Brain microvascular endothelial cell (primary cell): ENCODE measurements at regions not wholly inside any gene's neighbourhood (a gene's known extent, or its start where the extent isn't known, plus 50 kb on each side); places are given as distances from the start of the nearest gene placed in this dataset.

ENCODE experiments used
- DNase-seq: peaks from one replicate; pipeline ENCODE4 v3.0.0-alpha.2; 2020
- H3K27ac ChIP-seq: fragments of 250-450 bp; sonication (Bioruptor Pico); 2 replicates; pipeline ENCODE4 v1.5.1; 2020; ENCODE audit warnings: mild to moderate bottlenecking, moderate library complexity
- H3K27me3 ChIP-seq: fragments of 250-450 bp; sonication (Bioruptor Pico); replicated peaks from 2 replicates; pipeline ENCODE4 v1.5.1; 2020; ENCODE audit warnings: mild to moderate bottlenecking
- H3K36me3 ChIP-seq: fragments of 250-450 bp; sonication (Bioruptor Pico); replicated peaks from 2 replicates; pipeline ENCODE4 v1.5.1; 2020; ENCODE audit warnings: mild to moderate bottlenecking
- H3K4me3 ChIP-seq: 2 replicates; pipeline ENCODE4 v1.5.1; 2011; ENCODE audit warnings: low read depth, mild to moderate bottlenecking, control low read depth, low read length, moderate library complexity
- CTCF ChIP-seq: IDR thresholded peaks from 2 replicates; pipeline ENCODE4 v1.5.1; 2011; ENCODE audit warnings: low read depth, mild to moderate bottlenecking, moderate library complexity, low read length, control low read depth, inconsistent platforms; ENCODE audit errors: missing control alignments
- in situ Hi-C: cut with HindIII; loops from 2 replicates; pipeline ENCODE4 v1.10.0; 2017; ENCODE audit warnings: low sequenced_read_pairs, low pct_ligation_motif_present

- no peak for TF ChIP-seq CTCF
- Histone ChIP-seq H3K36me3 (no peaks in the 10 kb centered on the region), H3K4me3 (no peak overlapping the region), H3K27ac (no peak overlapping the region), H3K27me3 (no peaks in the 10 kb centered on the region)
- in situ Hi-C loops, result no loop called here
- peak; percentile 25 for DNase-seq
Measured at GRCh38 chr3:124401843-124402242, 328.4 kb upstream of the UMPS start.

GRCh38 chr3:124402791-124403190, 327.5 kb upstream of the UMPS start:
- DNase-seq, result no peak
- no peaks in the 10 kb centered on the region for H3K27me3 ChIP-seq
- in situ Hi-C loops, result no loop called here
- no peak overlapping the region for H3K4me3 ChIP-seq
- no peak overlapping the region for H3K27ac ChIP-seq
- no peak for TF ChIP-seq CTCF
- H3K36me3 ChIP-seq, result no peaks in the 10 kb centered on the region

- in situ Hi-C loops, result no loop called here
- H3K4me3 ChIP-seq, result no peak overlapping the region
- TF ChIP-seq CTCF, result no peak
- no peak overlapping the region for H3K27ac ChIP-seq
- no peak for DNase-seq
- no peaks in the 10 kb centered on the region for H3K36me3 ChIP-seq
- no peaks in the 10 kb centered on the region for H3K27me3 ChIP-seq
Measured at GRCh38 chr3:124404621-124405020, 325.6 kb upstream of the UMPS start.

GRCh38 chr3:124407260-124407659, 323.0 kb upstream of the UMPS start:
- H3K27ac ChIP-seq, result no peak overlapping the region
- no peaks in the 10 kb centered on the region for H3K36me3 ChIP-seq
- DNase-seq, result peak; percentile 44
- no peaks in the 10 kb centered on the region for H3K27me3 ChIP-seq
- no peak overlapping the region for H3K4me3 ChIP-seq
- in situ Hi-C loops, result no loop called here
- no peak for TF ChIP-seq CTCF

GRCh38 chr3:124409650-124410275, 320.5 kb upstream of the UMPS start:
- H3K27me3 ChIP-seq, result no peaks in the 10 kb centered on the region
- TF ChIP-seq CTCF, result no peak
- peak; percentile 47 for DNase-seq
- no peak overlapping the region for H3K27ac ChIP-seq
- in situ Hi-C loops, result no loop called here
- no peak overlapping the region for H3K4me3 ChIP-seq
- no peaks in the 10 kb centered on the region for H3K36me3 ChIP-seq

- no peak for TF ChIP-seq CTCF
- DNase-seq, result no peak
- no peaks in the 10 kb centered on the region for H3K36me3 ChIP-seq
- H3K27ac ChIP-seq, result no peak overlapping the region
- H3K4me3 ChIP-seq, result no peak overlapping the region
- in situ Hi-C loops, result no loop called here
- H3K27me3 ChIP-seq, result no peaks in the 10 kb centered on the region
Measured at GRCh38 chr3:124410471-124410870, 319.8 kb upstream of the UMPS start.
